KOPT-K1 (cell line): ENCODE measurements at regions not wholly inside any gene's neighbourhood (a gene's known extent, or its start where the extent isn't known, plus 50 kb on each side); places are given as distances from the start of the nearest gene placed in this dataset.

Experiments
- H3K27ac ChIP-seq: fragments of 200-600 bp; sonication (generic); 2 replicates; pipeline ENCODE4 v1.5.1; 2016; ENCODE audit warnings: antibody characterized with exemption, mild to moderate bottlenecking, low read depth, low read length; ENCODE audit not compliant: poor library complexity, severe bottlenecking
- H3K36me3 ChIP-seq: fragments of 200-600 bp; sonication (generic); 2 replicates; pipeline ENCODE4 v1.5.1; 2017; ENCODE audit warnings: antibody characterized with exemption, mild to moderate bottlenecking, low read length, moderate library complexity; ENCODE audit not compliant: insufficient read depth
- H3K9me3 ChIP-seq: fragments of 200-600 bp; sonication (generic); 2 replicates; pipeline ENCODE4 v1.5.1; 2017; ENCODE audit warnings: antibody characterized with exemption, low read length, mild to moderate bottlenecking; ENCODE audit not compliant: insufficient read depth, poor library complexity, severe bottlenecking

GRCh38 chrX:9204560-9204959, 170.6 kb upstream of the FAM9B start:
- no peaks in the 10 kb centered on the region for H3K36me3 ChIP-seq
- H3K27ac ChIP-seq = no peak overlapping the region
- H3K9me3 ChIP-seq = no peaks in the 10 kb centered on the region

- Histone ChIP-seq H3K9me3 (no peaks in the 10 kb centered on the region), H3K27ac (no peak overlapping the region), H3K36me3 (no peaks in the 10 kb centered on the region)
Observed at GRCh38 chrX:9205599-9206223, 171.8 kb upstream of the FAM9B start.

GRCh38 chrX:9207142-9207541, 173.2 kb upstream of the FAM9B start:
- no peaks in the 10 kb centered on the region for H3K9me3 ChIP-seq
- no peaks in the 10 kb centered on the region for H3K36me3 ChIP-seq
- H3K27ac ChIP-seq = no peak overlapping the region

- Histone ChIP-seq H3K36me3 (no peaks in the 10 kb centered on the region), H3K9me3 (no peaks in the 10 kb centered on the region), H3K27ac (no peak overlapping the region)
Observed at GRCh38 chrX:9211269-9211668, 177.3 kb upstream of the FAM9B start.

- no peaks in the 10 kb centered on the region for H3K36me3 ChIP-seq
- H3K9me3 ChIP-seq = peaks cover 6% of the 10 kb centered on the region
- no peak overlapping the region for H3K27ac ChIP-seq
Observed at GRCh38 chrX:9221781-9222180, 187.9 kb upstream of the FAM9B start.

- Histone ChIP-seq H3K27ac (no peak overlapping the region), H3K9me3 (peaks cover 6% of the 10 kb centered on the region), H3K36me3 (no peaks in the 10 kb centered on the region)
Observed at GRCh38 chrX:9222299-9222698, 188.4 kb upstream of the FAM9B start.

- Histone ChIP-seq H3K36me3 (no peaks in the 10 kb centered on the region), H3K9me3 (no peaks in the 10 kb centered on the region), H3K27ac (no peak overlapping the region)
Observed at GRCh38 chrX:9227276-9227675, 193.3 kb upstream of the FAM9B start.

GRCh38 chrX:9231491-9231890, 197.6 kb upstream of the FAM9B start:
- Histone ChIP-seq H3K9me3 (no peaks in the 10 kb centered on the region), H3K27ac (no peak overlapping the region), H3K36me3 (no peaks in the 10 kb centered on the region)

GRCh38 chrX:9233141-9233540, 199.2 kb upstream of the FAM9B start:
- H3K27ac ChIP-seq = no peak overlapping the region
- no peaks in the 10 kb centered on the region for H3K36me3 ChIP-seq
- H3K9me3 ChIP-seq = no peaks in the 10 kb centered on the region

- H3K9me3 ChIP-seq = no peaks in the 10 kb centered on the region
Observed at GRCh38 chrX:9234315-9234714, 200.4 kb upstream of the FAM9B start.

GRCh38 chrX:9235722-9236121, 201.8 kb upstream of the FAM9B start:
- no peak overlapping the region for H3K27ac ChIP-seq
- no peaks in the 10 kb centered on the region for H3K36me3 ChIP-seq
- H3K9me3 ChIP-seq = no peaks in the 10 kb centered on the region

More at GRCh38 chrX:9234315-9234714, 200.4 kb upstream of the FAM9B start:
- H3K27ac ChIP-seq = no peak overlapping the region
- no peaks in the 10 kb centered on the region for H3K36me3 ChIP-seq

GRCh38 chrX:9240956-9241355, 207.0 kb upstream of the FAM9B start:
- Histone ChIP-seq H3K9me3 (no peaks in the 10 kb centered on the region), H3K27ac (no peak overlapping the region), H3K36me3 (no peaks in the 10 kb centered on the region)

- no peaks in the 10 kb centered on the region for H3K9me3 ChIP-seq
- no peaks in the 10 kb centered on the region for H3K36me3 ChIP-seq
- no peak overlapping the region for H3K27ac ChIP-seq
Observed at GRCh38 chrX:9241427-9241826, 207.5 kb upstream of the FAM9B start.

- Histone ChIP-seq H3K27ac (no peak overlapping the region), H3K36me3 (no peaks in the 10 kb centered on the region), H3K9me3 (no peaks in the 10 kb centered on the region)
Observed at GRCh38 chrX:9249051-9249846, 215.3 kb upstream of the FAM9B start.

GRCh38 chrX:9252182-9252581, 212.7 kb upstream of the TBL1X start:
- Histone ChIP-seq H3K36me3 (no peaks in the 10 kb centered on the region), H3K9me3 (no peaks in the 10 kb centered on the region), H3K27ac (no peak overlapping the region)

GRCh38 chrX:9253211-9253610, 211.6 kb upstream of the TBL1X start:
- no peaks in the 10 kb centered on the region for H3K9me3 ChIP-seq
- H3K36me3 ChIP-seq = no peaks in the 10 kb centered on the region
- H3K27ac ChIP-seq = no peak overlapping the region
